CD4-positive, alpha-beta T cell treated with Interleukin-10 for 1 hour (primary cell): ENCODE measurements at regions not wholly inside any gene's neighbourhood (a gene's known extent, or its start where the extent isn't known, plus 50 kb on each side); places are given as distances from the start of the nearest gene placed in this dataset.
"Not testable (repeated sequence)": the region's sequence is repeated elsewhere in the genome, so short reads cannot be mapped to it uniquely, and the experiment has no call there.

Experiments
- DNase-seq: peaks from one replicate; pipeline ENCODE4 v3.0.0-alpha.2; 2020

DNA sequence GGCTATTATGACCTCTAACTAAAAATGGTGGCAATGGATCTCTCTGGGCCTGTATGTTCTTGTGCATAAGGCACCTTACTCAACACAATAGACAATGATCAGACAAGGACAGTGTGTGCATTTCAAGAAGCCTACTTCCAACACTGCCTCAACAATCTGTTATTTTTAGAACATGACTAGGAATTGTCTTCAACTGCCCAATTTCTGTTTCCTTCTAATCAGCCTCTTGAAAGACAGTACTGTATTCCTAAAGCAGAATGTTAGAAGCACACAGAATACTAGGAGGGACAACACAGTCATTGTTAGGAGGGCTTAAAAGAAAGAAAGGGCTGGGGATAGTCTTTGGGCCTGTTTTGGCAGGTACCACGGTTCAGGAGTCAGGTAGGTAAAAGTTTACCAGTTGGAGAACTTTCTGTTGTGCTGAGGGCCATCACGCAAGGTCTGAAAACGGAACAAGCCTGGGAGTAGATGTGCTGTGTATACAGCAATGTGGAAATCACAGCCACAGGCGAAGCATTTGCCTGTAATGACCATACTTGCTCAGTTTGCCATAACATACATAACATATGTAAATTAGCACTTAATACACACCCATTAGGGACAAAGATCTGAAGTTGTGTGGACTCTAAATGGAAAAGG, 100.8 kb upstream of the ATXN3L start:
- DNase-seq = no peak

DNA sequence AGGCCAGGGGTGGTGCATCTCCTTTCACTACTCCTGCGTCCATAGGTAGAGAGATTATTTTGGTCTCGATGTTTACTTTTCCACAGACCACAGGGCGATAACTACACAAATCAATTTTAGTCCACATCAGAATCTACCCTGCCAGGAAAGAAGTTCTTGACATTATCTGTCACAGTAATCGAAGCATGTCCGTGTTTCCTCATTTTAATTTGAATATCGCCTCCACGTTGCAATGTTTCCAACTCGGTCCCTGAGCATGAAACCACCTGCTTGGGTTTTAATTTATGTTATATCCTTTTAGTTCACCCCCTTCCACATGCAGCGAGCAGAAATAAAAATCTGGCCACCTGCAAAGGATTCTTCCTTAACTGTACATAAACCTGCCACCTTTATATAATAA, 100.1 kb upstream of the ATXN3L start:
- DNase-seq = no peak

DNA sequence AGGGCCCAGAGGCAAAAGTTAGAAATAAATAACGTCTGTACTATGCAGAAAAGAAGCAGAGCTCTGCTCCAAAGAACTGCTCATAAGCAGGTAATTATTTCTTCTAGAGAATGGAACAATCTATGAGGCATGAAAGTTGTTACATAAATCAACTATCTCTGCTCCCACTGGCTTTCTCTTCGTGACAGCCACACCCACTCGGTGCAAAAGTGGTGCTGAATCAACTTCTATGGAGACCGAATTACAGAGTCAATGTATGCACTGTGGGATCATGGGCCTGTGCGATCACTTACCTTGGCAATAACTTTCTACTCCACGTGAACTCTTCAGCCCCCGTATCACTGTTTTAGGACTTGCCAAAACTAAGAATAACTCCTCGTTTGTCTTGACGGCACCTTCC, 99.4 kb upstream of the ATXN3L start:
- DNase-seq = no peak

DNA sequence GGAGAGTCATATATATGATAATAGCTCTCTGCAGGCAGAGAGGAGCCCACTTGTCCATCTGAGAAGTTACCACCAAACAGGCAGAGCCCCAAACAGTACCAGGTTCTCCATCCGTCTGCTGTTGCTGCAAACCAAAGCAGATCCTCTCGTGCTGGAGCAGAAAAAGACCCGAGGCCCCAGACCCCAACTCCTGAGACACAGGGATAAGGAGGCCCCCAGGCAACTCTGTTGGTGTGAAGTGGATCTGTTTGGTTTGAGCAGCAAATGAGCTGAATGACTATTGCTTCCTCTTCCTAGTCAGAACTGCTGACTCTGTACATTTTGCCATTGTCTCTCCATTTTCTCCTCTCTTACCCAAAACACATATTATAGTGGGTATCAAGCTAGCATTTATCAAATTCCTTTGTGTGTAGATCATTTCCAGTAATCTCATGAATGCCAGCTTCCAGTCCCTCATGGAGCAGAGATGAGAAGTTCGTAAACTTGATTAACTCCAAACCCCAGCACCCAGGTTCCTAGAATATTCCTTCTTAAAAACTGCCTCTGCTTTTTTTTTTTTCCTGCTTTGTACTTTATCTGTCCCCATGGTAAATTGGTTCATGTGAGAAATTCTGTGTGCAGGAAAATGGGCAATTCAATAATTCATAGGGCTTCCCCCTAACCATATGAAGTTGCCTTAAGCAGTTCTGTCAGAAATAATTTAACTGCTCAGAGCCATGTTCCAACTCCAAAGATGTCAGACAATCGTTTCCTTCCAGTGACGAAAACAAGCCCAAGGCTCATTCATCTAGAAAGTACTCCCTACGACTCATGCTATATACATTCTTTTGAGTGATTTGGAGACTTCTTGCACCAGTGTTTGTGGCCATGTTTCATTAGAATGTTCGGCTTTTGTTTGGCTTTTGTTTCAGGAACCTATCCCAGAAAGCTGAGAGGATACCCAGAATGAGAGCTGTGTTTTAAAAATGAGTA, 98.6 kb upstream of the ATXN3L start:
- DNase-seq = no peak

DNA sequence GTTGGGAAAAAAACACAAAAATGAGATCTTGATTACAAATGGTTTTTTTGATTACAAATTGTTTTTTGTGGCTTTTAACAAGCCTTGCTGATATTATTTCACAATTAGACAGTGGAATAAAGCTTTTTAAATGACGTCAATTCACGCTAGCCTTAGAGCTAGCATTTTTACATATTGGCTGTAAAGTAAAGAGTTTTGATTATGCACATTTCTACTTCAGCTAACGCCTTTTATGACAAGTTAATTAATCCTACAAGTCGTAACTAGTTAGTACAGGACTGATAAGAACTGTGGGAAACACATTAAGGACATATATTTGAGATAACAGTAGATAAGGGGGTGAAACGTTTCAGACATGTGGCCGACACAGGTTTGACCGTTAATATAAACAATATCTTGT, 95.7 kb upstream of the ATXN3L start:
- DNase-seq = no peak

DNA sequence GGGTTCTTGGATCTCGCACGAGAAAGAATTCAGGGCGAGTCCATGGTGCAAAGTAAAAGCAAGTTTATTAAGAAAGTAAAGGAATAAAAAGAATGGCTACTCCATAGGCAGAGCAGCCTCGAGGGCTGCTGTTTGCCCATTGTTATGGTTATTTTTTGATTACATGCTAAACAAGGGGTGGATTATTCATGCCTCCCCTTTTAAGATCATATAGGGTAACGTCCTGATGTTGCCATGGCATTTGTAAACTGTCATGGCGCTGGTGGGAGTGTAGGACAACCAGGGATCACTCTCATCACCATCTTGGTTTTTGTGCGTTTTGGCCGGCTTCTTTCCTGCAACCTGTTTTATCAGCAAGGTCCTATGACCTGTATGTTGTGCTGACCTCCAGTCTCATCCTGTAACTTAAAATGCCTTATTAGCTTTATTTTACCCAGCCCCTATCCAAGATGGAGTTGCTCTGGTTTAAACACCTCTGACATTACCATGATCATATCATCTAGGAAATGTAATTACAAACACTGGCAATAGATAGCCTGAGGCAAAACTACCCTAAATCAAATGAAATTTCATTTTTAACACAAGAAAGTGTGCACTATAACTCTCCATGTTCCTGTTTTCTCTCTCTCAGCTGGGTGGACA, 94.3 kb upstream of the ATXN3L start:
- no peak for DNase-seq

DNA sequence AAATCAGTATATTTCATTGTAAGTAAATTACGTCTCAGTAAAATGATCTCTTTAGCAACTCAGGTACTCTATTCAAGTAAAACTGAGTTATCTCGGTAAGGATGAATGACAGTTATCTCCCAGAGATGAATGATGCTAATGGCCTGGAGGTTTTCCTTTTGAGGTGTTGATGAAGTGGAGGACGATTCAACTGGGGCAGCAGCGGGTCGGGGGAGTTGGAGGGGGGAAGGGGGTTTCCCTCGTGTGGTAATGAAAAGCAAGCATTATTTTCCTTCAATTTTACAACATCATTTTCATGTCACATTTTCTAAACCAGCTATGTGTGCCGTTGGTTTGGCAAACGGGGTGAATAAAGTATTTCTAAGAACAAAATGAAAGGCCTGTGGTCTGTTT, 92.4 kb upstream of the ATXN3L start:
- DNase-seq = no peak

DNA sequence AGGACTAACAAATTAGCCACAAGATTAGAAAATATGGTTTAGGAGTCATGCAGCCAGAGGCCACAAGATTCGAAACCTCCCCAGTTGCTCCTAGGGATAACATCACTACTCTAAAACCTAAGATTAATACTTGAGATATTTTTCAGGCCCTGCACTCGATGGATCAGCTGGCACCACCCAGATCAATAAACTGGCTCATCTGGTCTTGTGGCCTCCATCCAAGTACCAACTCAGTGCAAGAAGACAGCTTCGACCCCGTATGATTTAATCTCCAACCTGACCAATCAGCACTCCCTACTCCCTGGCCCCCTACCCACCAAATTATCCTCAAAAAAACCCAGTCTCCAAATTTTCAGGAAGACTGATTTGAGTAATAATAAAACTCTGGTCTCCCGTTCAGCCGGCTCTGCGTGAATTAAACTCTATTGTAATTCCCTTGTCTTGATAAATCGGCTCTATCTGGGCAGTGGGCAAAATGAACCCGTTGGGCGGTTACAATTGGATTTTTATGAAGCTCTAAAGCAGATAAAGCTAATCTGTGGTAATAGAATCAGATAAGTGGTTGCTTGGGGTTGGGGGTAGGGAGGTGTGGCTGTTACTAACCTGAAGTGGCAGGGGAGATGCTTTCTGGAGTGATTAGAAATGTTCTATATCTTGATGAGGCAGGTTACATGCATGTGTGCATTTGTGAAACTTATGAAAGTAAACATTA, 91.8 kb upstream of the ATXN3L start:
- DNase-seq = no peak

DNA sequence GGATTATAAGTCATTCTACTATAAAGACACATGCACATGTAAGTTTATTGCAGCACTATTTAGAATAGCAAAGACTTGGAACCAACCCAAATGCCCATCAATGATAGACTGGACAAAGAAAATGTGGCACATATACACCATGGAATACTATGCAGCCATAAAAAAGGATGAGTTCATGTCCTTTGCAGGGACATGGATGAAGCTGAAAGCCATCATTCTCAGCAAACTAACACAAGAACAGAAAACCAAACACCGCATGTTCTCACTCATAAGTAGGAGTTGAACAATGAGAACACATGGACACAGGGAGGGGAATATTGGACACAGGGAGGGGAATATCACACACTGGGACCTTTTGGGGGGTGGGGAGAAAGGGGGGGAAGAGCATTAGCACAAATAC, 88.7 kb upstream of the ATXN3L start:
- DNase-seq = not testable (repeated sequence)

DNA sequence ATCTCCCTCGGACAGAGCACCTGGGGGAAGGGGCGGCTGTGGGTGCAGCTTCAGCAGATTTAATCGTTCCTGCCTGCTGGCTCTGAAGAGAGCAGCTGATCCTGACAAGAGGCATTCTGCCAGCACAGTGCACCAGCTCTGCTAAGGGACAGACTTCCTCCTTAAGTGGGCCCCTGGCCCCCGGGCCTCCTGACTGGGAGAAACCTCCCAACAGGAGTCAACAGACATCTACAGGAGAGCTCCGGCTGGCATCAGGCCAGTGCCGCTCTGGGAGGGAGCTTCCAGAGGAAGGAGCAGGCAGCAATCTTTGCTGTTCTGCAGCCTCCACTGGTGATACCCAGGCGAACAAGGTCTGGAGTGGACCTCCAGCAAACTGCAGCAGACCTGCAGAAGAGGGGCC, 84.9 kb upstream of the ATXN3L start:
- DNase-seq = not testable (repeated sequence)

DNA sequence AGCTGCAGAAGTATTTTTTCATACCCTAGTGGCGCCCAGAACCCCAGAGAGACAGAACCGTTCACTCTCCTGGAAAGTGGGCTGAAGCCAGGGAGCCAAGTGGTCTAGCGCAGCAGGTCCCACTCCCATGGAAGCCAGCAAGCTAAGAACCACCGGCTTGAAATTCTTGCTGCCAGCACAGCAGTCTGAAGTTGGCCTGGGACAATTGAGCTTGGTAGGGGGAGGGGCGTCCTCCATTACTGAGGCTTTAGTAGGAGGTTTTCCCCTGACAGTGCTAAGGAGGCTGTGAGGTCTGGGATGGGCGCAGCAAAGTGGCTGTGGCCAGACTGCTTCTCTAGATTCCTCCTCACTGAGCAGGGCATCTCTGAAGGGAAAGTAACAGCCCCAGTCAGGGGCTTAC, 84.5 kb upstream of the ATXN3L start:
- DNase-seq = no peak

DNA sequence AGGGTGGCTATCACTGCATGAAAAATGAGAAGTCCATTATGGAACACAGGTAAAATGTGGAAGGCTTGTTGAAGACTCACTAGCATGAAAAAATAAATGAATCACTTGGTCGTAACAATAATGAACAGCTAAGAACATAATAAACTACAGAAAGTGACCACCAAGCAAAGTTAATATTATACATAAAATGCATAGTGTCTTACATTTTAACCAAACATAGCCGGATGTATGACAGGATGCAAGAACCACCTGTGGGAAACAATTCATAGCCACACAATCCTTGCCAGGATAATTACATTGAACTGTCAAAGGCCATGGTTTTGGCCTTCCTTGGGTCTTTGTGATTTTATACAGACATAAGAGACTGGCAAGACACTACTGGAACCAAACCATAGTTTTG, 81.9 kb upstream of the ATXN3L start:
- no peak for DNase-seq

DNA sequence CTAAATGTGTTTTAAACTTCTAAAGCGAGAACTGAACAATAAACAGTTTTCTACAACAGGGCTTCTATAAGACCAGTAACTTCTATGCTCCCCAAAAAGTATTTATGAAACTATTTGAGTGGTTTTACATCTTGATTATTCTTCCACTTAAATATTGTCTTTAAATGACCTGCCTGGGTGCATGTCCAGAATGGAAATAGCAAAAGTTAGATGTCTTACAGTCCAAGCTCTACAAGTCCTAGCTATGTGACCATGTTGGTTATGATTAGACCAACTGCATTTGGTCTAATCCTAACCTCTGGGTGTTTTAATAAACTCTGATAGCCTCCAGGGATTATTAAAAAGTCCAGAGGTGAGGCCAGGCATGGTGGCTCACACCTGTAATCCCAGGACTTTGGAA, 79.0 kb upstream of the ATXN3L start:
- DNase-seq = no peak

DNA sequence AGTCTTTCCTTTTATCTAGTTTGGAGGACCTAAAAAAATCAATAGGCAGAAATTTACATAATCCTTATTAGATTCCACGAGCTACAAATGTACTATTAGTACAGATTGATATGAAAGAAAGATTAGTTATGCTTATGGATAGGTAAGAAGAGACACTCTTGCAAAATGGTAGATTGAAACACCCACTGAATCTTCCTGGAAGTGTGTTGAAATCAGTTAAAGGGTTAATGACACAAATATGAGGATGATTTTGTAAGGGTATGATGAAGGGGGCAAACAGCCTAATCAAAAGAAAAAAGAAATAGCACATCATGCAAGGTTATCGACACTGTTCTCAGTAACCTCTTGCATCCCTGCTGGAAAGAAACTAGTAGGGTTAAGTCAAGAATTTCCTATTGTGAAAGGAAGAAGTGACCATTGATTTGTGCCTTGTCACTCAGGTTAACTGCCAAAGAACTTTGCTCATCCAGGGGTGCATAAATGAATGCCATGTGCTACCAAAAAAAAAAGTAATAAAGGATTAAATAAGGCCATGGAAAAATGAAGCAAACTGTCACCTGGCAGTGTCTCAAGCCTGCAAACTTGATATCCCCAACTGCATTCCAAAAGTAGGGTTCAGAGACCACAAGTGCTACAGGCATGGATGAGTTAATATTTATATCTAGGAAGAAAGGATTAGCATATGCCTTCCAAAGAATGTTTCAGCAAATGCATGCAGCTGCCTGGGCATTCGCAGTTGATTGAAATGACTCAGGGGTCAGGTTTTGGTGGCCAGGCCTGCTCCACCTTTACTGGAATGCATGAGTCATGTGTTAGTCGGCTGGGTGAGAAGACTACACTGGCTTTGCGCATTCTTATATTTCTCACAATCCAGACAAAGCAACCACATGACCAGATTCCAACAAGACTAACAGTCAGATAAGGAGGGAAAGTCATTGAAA, 78.3 kb upstream of the ATXN3L start:
- no peak for DNase-seq

DNA sequence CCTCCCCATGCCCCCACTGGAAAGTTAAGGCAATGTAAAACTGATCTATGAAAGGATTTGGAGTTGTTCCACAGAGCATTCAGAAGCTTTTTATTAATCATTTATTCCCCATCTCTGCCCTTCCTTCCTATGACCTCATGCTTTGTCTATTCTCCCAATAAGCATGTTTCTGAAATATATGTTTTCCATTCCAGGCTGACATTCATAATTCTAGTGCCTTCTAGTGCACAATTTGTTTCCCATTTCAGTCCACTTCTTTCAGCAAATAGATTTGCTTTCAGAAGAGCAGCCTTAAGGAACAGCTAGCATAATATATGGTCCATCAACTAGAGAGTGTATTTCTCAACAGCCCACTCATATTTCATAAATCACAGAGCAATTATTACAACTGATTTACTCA, 77.1 kb upstream of the ATXN3L start:
- no peak for DNase-seq

DNA sequence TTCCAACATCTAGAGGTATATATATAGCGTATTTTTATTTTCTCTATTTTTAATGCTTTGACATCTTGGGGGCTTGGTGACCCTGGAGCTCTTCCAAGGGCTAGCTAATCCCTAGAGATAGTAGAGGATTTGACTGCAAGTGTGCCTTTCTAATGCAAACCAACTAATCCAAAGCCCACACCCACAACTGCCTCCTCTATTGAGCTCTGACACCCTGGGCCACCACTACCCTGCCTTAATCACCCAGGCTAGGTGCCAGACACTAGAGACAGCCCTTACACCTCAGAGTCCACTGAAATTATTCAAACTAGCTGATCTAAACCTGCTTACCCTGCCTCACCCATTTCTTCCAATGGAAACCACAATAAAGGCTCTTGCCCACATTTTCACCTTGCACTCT, 69.6 kb upstream of the ATXN3L start:
- no peak for DNase-seq

DNA sequence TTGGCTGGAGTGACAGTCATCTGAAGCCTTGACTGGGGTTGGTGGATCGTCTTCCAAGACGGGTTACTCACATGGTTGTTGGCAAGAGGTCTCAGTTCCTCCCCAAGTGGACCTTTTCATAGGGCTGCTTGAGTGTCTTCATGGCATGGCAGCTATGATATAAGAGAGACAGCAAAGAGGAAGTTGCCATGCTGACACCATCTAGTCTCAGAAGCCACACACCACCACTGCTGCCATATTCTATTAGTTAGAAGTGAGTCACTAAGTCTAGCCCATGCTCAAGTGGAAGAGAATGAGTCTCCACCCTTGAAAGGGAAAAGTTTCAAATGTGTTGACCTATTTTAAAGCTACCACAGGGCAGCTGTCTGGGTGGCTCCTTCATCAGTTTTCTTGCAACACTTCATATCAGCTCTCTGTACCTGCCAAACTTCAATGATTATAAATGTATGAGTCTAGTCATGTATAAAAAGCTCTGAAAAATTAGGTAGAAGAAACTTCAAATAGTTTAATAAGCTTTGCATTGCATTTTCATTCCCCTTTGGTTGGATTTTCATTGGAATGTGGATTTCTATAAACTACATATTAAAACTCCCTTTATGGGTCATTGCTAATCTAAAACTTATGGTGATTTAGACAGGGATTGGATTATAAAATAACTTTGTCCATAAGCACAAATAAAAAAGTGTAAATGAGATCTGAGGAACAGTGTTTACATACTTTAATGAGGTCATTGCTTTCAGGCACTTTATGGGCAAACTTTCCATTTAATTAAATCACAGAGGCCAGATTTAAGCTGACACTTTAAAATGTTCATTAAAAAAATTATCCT, 68.0 kb upstream of the ATXN3L start:
- no peak for DNase-seq

DNA sequence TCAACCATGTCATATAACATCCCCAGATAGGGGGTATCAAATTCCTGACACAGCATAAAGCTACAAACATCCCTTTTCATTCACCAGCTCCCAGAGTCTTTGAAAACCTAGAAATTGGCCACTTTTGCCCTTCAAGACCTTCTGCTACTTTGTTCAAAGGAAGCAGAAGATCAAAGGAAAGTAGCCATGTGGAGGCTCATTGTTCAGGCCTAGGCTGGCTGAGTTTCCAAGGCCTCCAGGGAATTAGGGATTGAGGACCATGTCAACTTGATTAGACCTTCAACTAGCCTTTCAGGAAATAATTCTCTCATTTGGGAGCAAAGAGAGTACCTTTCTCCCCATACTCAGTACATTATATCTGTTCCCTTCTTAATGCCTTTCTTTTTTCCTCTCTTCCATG, 66.8 kb upstream of the ATXN3L start:
- no peak for DNase-seq

DNA sequence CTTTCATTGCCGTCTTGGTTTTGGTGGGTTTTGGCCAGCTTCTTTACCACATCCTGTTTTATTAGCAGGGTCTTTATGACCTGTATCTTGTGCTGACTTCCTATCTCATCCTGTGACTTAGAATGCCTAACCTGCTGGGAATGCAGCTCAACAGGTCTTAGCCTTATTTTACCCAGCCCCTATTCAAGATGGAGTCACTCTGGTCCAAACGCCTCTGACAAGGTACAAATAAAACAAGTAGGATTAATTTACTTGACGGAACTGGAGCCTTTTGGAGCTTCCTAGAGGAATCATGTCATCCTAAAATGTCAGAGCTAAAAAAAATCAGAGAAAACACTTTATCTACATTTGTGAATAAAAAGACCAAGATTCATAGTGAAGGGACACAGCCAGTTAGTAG, 66.2 kb upstream of the ATXN3L start:
- DNase-seq = no peak

DNA sequence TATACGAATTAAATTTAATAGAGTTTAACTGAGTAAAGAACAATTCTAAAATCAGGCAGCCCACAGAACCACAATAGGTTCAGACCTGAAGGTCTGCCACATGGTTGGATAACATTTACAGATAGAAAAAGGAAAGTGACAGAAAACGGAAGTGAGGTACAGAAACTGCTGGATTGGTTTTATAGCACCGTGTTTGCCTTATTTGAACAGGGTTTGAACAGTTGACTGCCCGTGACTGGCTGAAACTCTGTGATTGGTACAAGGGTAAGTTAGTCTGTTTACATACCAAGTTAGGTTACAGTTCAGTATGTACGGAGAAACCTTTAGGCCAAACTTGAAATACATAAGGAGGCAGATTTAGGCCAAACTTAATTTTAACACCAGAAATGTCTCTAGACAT, 64.1 kb upstream of the ATXN3L start:
- no peak for DNase-seq

DNA sequence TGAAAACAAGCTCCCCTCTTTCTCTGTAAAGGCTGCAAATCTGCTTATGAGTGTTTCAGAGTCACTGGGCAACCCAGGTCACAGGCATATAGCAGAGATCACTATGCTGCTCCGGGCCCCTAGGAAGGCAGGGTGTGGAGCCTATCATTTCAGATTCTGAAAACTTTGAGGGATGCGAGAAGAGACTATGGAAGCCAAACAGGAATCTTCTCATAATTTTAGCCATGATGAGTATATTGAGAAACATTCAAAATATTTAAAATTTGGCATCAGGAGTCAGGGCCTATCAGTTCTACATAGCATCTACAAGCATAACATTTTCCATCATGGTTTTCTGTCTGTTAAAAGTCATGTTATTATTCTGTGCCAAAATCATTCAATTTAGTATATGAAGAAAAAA, 61.7 kb upstream of the ATXN3L start:
- no peak for DNase-seq
